ENCODE measurements at regions not wholly inside any gene's neighbourhood (a gene's known extent, or its start where the extent isn't known, plus 50 kb on each side); places are given as distances from the start of the nearest gene placed in this dataset.
"Not testable (repeated sequence)": the region's sequence is repeated elsewhere in the genome, so short reads cannot be mapped to it uniquely, and the experiment has no call there.

GRCh38 chr5:161030229-161030628, 178.2 kb upstream of the ATP10B start:
- DNase-seq, result no peak

GRCh38 chr5:161027763-161028162, 175.8 kb upstream of the ATP10B start:
- DNase-seq, result no peak

GRCh38 chr5:161023551-161023950, 171.5 kb upstream of the ATP10B start:
- no peak for DNase-seq

- DNase-seq, result no peak
Measured at GRCh38 chr5:161022151-161022550, 170.1 kb upstream of the ATP10B start.

- no peak for DNase-seq
Measured at GRCh38 chr5:161009817-161010216, 157.8 kb upstream of the ATP10B start.

GRCh38 chr5:161009194-161009593, 157.2 kb upstream of the ATP10B start:
- no peak for DNase-seq

GRCh38 chr5:161007879-161008278, 155.9 kb upstream of the ATP10B start:
- DNase-seq, result no peak

- no peak for DNase-seq
Measured at GRCh38 chr5:161002571-161003074, 150.6 kb upstream of the ATP10B start.

- DNase-seq, result no peak
Measured at GRCh38 chr5:161001604-161002003, 149.6 kb upstream of the ATP10B start.

- not testable (repeated sequence) for DNase-seq
Measured at GRCh38 chr5:161001142-161001541, 149.1 kb upstream of the ATP10B start.

- no peak for DNase-seq
Measured at GRCh38 chr5:160991205-160991604, 139.2 kb upstream of the ATP10B start.

GRCh38 chr5:160979385-160979784, 127.4 kb upstream of the ATP10B start:
- no peak for DNase-seq

GRCh38 chr5:160978944-160979343, 126.9 kb upstream of the ATP10B start:
- DNase-seq, result no peak

GRCh38 chr5:160976181-160976580, 124.2 kb upstream of the ATP10B start:
- no peak for DNase-seq

- DNase-seq, result no peak
Measured at GRCh38 chr5:160970605-160971191, 118.7 kb upstream of the ATP10B start.

GRCh38 chr5:160969645-160970044, 117.6 kb upstream of the ATP10B start:
- no peak for DNase-seq

GRCh38 chr5:160968480-160968879, 116.5 kb upstream of the ATP10B start:
- DNase-seq, result no peak

- DNase-seq, result no peak
Measured at GRCh38 chr5:160966921-160967320, 114.9 kb upstream of the ATP10B start.

GRCh38 chr5:160961761-160962160, 109.8 kb upstream of the ATP10B start:
- DNase-seq, result no peak

- no peak for DNase-seq
Measured at GRCh38 chr5:160961038-160961437, 109.0 kb upstream of the ATP10B start.

- DNase-seq, result no peak
Measured at GRCh38 chr5:160960592-160960991, 108.6 kb upstream of the ATP10B start.

- no peak for DNase-seq
Measured at GRCh38 chr5:160959804-160960203, 107.8 kb upstream of the ATP10B start.

GRCh38 chr5:160957312-160957861, 105.4 kb upstream of the ATP10B start:
- no peak for DNase-seq

GRCh38 chr5:160956051-160956450, 104.0 kb upstream of the ATP10B start:
- peak; percentile 7 for DNase-seq
